Ishikawa (cell line): ENCODE measurements at regions not wholly inside any gene's neighbourhood (a gene's known extent, or its start where the extent isn't known, plus 50 kb on each side); places are given as distances from the start of the nearest gene placed in this dataset.

ENCODE experiments used
- CEBPB ChIP-seq: IDR thresholded peaks from 2 replicates; pipeline ENCODE4 v1.6.1; 2012
- EP300 ChIP-seq: IDR thresholded peaks from 2 replicates; pipeline ENCODE4 v1.6.1; 2012; ENCODE audit warnings: borderline replicate concordance
- FOXM1 ChIP-seq: IDR thresholded peaks from 2 replicates; pipeline ENCODE4 v1.6.1; 2012; ENCODE audit warnings: low read depth, borderline replicate concordance
- MAX ChIP-seq: IDR thresholded peaks from 2 replicates; pipeline ENCODE4 v1.6.1; 2012
- NFIC ChIP-seq: IDR thresholded peaks from 2 replicates; pipeline ENCODE4 v1.6.1; 2012
- RAD21 ChIP-seq: IDR thresholded peaks from 2 replicates; pipeline ENCODE4 v1.6.1; 2012; ENCODE audit warnings: low read depth
- REST ChIP-seq: IDR thresholded peaks from 2 replicates; pipeline ENCODE4 v1.6.1; 2012; ENCODE audit warnings: low read depth, mild to moderate bottlenecking
- TAF1 ChIP-seq: IDR thresholded peaks from 2 replicates; pipeline ENCODE4 v1.6.1; 2012; ENCODE audit warnings: low read depth, mild to moderate bottlenecking
- TCF12 ChIP-seq: IDR thresholded peaks from 2 replicates; pipeline ENCODE4 v1.6.1; 2012; ENCODE audit warnings: low read depth
- TEAD4 ChIP-seq: IDR thresholded peaks from 2 replicates; pipeline ENCODE4 v1.6.1; 2012
- YY1 ChIP-seq: IDR thresholded peaks from 2 replicates; pipeline ENCODE4 v1.6.1; 2012; ENCODE audit warnings: low read depth
- TF ChIP-seq, protein P1 (sequence below): IDR thresholded peaks from 2 replicates; pipeline ENCODE4 v1.6.1; 2012

DNA sequence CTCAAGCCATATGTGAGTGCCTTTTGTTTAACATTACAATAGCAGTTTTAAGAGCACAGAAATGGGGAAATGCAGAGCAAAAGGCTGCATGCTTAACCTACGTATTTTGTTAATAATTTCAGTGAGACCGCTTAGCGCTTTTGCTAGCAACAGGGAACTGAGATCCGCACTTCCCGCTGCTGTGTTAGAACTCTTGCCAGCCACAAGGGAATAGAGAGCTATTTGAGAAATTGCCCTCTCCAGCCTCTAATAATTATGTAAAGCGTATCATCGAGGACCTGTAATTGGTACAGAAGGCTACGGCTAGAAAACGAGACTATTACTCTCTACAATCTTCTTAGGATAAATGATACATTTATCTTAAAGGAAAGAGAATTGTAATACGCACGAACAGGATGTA, 205.2 kb upstream of the GRIP1 start:
- TF ChIP-seq YY1 = no peak
- TF ChIP-seq NFIC = no peak
- no peak for TF ChIP-seq FOXM1
- no peak for TF ChIP-seq TAF1
- no peak for TF ChIP-seq RAD21
- no peak for TF ChIP-seq REST
- TF ChIP-seq TCF12 = no peak
- TF ChIP-seq, protein P1, sequence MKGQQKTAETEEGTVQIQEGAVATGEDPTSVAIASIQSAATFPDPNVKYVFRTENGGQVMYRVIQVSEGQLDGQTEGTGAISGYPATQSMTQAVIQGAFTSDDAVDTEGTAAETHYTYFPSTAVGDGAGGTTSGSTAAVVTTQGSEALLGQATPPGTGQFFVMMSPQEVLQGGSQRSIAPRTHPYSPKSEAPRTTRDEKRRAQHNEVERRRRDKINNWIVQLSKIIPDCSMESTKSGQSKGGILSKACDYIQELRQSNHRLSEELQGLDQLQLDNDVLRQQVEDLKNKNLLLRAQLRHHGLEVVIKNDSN = no peak
- TF ChIP-seq EP300 = no peak
- no peak for TF ChIP-seq TEAD4
- TF ChIP-seq CEBPB = no peak
- TF ChIP-seq MAX = no peak
